ENCODE measurements at regions not wholly inside any gene's neighbourhood (a gene's known extent, or its start where the extent isn't known, plus 50 kb on each side); places are given as distances from the start of the nearest gene placed in this dataset.

GRCh38 chr3:162436826-162437225, 940.2 kb downstream of the OTOL1 start (continued):
- TF ChIP-seq, protein P1, sequence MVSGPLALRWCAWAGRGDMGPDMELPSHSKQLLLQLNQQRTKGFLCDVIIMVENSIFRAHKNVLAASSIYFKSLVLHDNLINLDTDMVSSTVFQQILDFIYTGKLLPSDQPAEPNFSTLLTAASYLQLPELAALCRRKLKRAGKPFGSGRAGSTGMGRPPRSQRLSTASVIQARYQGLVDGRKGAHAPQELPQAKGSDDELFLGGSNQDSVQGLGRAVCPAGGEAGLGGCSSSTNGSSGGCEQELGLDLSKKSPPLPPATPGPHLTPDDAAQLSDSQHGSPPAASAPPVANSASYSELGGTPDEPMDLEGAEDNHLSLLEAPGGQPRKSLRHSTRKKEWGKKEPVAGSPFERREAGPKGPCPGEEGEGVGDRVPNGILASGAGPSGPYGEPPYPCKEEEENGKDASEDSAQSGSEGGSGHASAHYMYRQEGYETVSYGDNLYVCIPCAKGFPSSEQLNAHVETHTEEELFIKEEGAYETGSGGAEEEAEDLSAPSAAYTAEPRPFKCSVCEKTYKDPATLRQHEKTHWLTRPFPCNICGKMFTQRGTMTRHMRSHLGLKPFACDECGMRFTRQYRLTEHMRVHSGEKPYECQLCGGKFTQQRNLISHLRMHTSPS (CRISPR knock-in tag; IDR thresholded peaks at IDR 0.05; ENCODE audit: low read depth) = no peak
- TF ChIP-seq TARDBP (CRISPR knock-in tag; IDR thresholded peaks at IDR 0.05) (no peak), ZNF180 (CRISPR knock-in tag; IDR thresholded peaks at IDR 0.05; ENCODE audit: borderline replicate concordance, low read depth) (no peak), ZHX1 (CRISPR knock-in tag; IDR thresholded peaks at IDR 0.05; ENCODE audit: low read depth) (no peak), DNMT1 (CRISPR knock-in tag; IDR thresholded peaks at IDR 0.05) (no peak), NRL (CRISPR knock-in tag; IDR thresholded peaks at IDR 0.05; ENCODE audit: borderline replicate concordance) (no peak)

GRCh38 chr3:162437480-162437879, 940.9 kb downstream of the OTOL1 start:
- ATAC-seq (no peak), FAIRE-seq (no peak), DNase-seq (ENCODE audit: low spot score) (no peak)
- Histone ChIP-seq H4K20me1 (ENCODE audit: insufficient read depth, low read length) (no peaks in the 10 kb centered on the region), H3K36me3 (replicated peaks in 1 of 2; ENCODE audit: control insufficient read depth in 1 of 2, insufficient read depth in 2 of 2, low read length in 2 of 2) (no peaks in the 10 kb centered on the region), H3K4me2 (ENCODE audit: low read depth, low read length) (no peak overlapping the region), H3K27me3 (ENCODE audit: control insufficient read depth in 1 of 2, insufficient read depth in 2 of 2, low read length in 2 of 2) (no peaks in the 10 kb centered on the region), H3K9ac (ENCODE audit: insufficient read depth, low read depth, low read length) (no peak overlapping the region), H3K27ac (ENCODE audit: extremely low read length, insufficient read depth, low read length) (no peak overlapping the region), H2AFZ (ENCODE audit: low read length) (no peak overlapping the region), H3K9me3 (ENCODE audit: low read length) (peaks cover 11% of the 10 kb centered on the region), H3K4me1 (ENCODE audit: insufficient read depth, low read length) (no peaks in the 10 kb centered on the region), H3K79me2 (ENCODE audit: insufficient read depth, low read length) (no peaks in the 10 kb centered on the region), H3K4me3 (replicated peaks in 1 of 3; ENCODE audit: insufficient read depth in 1 of 3, low read depth in 2 of 3, low read length in 3 of 3) (no peak overlapping the region)
- ChIA-PET CTCF (ENCODE audit: low intra/inter-chr PET ratio, low total read pairs) (no interaction called here), POLR2A (no interaction called here)
- intact Hi-C loops (cut with micrococcal nuclease; ENCODE audit: unreplicated experiment) (no loop called here), in situ Hi-C loops (cut with HindIII; ENCODE audit: extremely low pct_ligation_motif_present, low pct_unique_long_range_greater_than_20kb) (no loop called here)
- BruUV-seq (replicated peaks) = no TSS peak
- WGBS (ENCODE audit: low lambda C conversion rate) = 3% methylated on average over 3 of the region's 3 CpGs
- TF ChIP-seq, protein P2, sequence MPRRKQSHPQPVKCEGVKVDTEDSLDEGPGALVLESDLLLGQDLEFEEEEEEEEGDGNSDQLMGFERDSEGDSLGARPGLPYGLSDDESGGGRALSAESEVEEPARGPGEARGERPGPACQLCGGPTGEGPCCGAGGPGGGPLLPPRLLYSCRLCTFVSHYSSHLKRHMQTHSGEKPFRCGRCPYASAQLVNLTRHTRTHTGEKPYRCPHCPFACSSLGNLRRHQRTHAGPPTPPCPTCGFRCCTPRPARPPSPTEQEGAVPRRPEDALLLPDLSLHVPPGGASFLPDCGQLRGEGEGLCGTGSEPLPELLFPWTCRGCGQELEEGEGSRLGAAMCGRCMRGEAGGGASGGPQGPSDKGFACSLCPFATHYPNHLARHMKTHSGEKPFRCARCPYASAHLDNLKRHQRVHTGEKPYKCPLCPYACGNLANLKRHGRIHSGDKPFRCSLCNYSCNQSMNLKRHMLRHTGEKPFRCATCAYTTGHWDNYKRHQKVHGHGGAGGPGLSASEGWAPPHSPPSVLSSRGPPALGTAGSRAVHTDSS (CRISPR knock-in tag; conservative IDR thresholded peaks at IDR 0.05) = no peak
- TF ChIP-seq ARID2 (CRISPR knock-in tag; IDR thresholded peaks at IDR 0.05; ENCODE audit: borderline replicate concordance) (no peak), GABPA (IDR thresholded peaks at IDR 0.05; ENCODE audit: low read depth, low read length) (no peak), GABPA (CRISPR knock-in tag; IDR thresholded peaks at IDR 0.05; ENCODE audit: low read depth) (no peak), CERS6 (CRISPR knock-in tag; IDR thresholded peaks at IDR 0.05) (no peak), MAFF (IDR thresholded peaks at IDR 0.05; ENCODE audit: low read depth, low read length) (no peak)
- TF ChIP-seq, protein P1 (CRISPR knock-in tag; IDR thresholded peaks at IDR 0.05; ENCODE audit: low read depth) = no peak

Measured in HepG2 (cell line).